Large intestine (tissue), 3 donors: ENCODE measurements at regions not wholly inside any gene's neighbourhood (a gene's known extent, or its start where the extent isn't known, plus 50 kb on each side); places are given as distances from the start of the nearest gene placed in this dataset.

Experiments used
- DNase-seq, 2 donors: peaks; one replicate each; pipeline versions ENCODE4 v3.0.0 to v3.0.0-alpha.2; 2013
- H3K27ac ChIP-seq: one replicate; pipeline ENCODE4 v1.5.1; 2013; ENCODE audit warnings: low read length
- H3K27me3 ChIP-seq: 2 replicates; pipeline ENCODE4 v1.6.1; 2013; ENCODE audit warnings: low read length; ENCODE audit not compliant: control insufficient read depth, insufficient read depth
- H3K36me3 ChIP-seq: 2 replicates; pipeline ENCODE4 v1.6.1; 2013; ENCODE audit warnings: low read length; ENCODE audit not compliant: control insufficient read depth, insufficient read depth
- H3K4me1 ChIP-seq: one replicate; pipeline ENCODE4 v1.6.1; 2013; ENCODE audit warnings: low read length; ENCODE audit not compliant: control insufficient read depth, insufficient read depth
- H3K4me3 ChIP-seq: one replicate; pipeline ENCODE4 v1.5.1; 2013; ENCODE audit warnings: low read length
- H3K9me3 ChIP-seq: one replicate; pipeline ENCODE4 v1.6.1; 2013; ENCODE audit warnings: mild to moderate bottlenecking, low read depth, low read length, moderate library complexity; ENCODE audit not compliant: control insufficient read depth
- WGBS: methylation state at CpG from one replicate; pipeline ENCODE4 v1.1.5; 2013; ENCODE audit warnings: low lambda C conversion rate; ENCODE audit not compliant: insufficient coverage; 5-methylcytosine and 5-hydroxymethylcytosine counted together

- no peaks in the 10 kb centered on the region for H3K36me3 ChIP-seq
- no peak for DNase-seq
- no peaks in the 10 kb centered on the region for H3K4me1 ChIP-seq
- H3K27ac ChIP-seq = no peak overlapping the region
- no peaks in the 10 kb centered on the region for H3K9me3 ChIP-seq
- 70% methylated on average over 6 of the region's 8 CpGs for WGBS
- no peak overlapping the region for H3K4me3 ChIP-seq
- no peaks in the 10 kb centered on the region for H3K27me3 ChIP-seq
Observed at GRCh38 chr15:95394186-95395067, 936.1 kb upstream of the NR2F2 start.

GRCh38 chr15:95400428-95400827 lies 930.1 kb upstream of the NR2F2 start:
- no peaks in the 10 kb centered on the region for H3K27me3 ChIP-seq
- no peaks in the 10 kb centered on the region for H3K9me3 ChIP-seq
- H3K27ac ChIP-seq = no peak overlapping the region
- no peaks in the 10 kb centered on the region for H3K4me1 ChIP-seq
- DNase-seq = no peak
- H3K36me3 ChIP-seq = no peaks in the 10 kb centered on the region
- WGBS = no CpG with 5 or more reads among the region's 1 CpG
- H3K4me3 ChIP-seq = no peak overlapping the region

- no peak overlapping the region for H3K4me3 ChIP-seq
- 80% methylated on average over 1 of the region's 1 CpG for WGBS
- no peak for DNase-seq
- no peaks in the 10 kb centered on the region for H3K4me1 ChIP-seq
- no peak overlapping the region for H3K27ac ChIP-seq
- no peaks in the 10 kb centered on the region for H3K27me3 ChIP-seq
- H3K9me3 ChIP-seq = no peaks in the 10 kb centered on the region
- no peaks in the 10 kb centered on the region for H3K36me3 ChIP-seq
Observed at GRCh38 chr15:95401587-95401986, 928.9 kb upstream of the NR2F2 start.

GRCh38 chr15:95405447-95405846 lies 925.1 kb upstream of the NR2F2 start:
- no peak for DNase-seq
- Histone ChIP-seq H3K4me3 (no peak overlapping the region), H3K27ac (no peak overlapping the region), H3K36me3 (no peaks in the 10 kb centered on the region), H3K4me1 (no peaks in the 10 kb centered on the region), H3K27me3 (no peaks in the 10 kb centered on the region), H3K9me3 (no peaks in the 10 kb centered on the region)
- 100% methylated on average over 1 of the region's 3 CpGs for WGBS

- DNase-seq = no peak
- Histone ChIP-seq H3K36me3 (no peaks in the 10 kb centered on the region), H3K27me3 (no peaks in the 10 kb centered on the region), H3K4me1 (no peaks in the 10 kb centered on the region), H3K4me3 (no peak overlapping the region), H3K27ac (no peak overlapping the region), H3K9me3 (no peaks in the 10 kb centered on the region)
Observed at GRCh38 chr15:95407534-95407933, 923.0 kb upstream of the NR2F2 start.

- no CpG with 5 or more reads among the region's 2 CpGs for WGBS
- H3K27me3 ChIP-seq = no peaks in the 10 kb centered on the region
- H3K27ac ChIP-seq = no peak overlapping the region
- H3K4me1 ChIP-seq = no peaks in the 10 kb centered on the region
- no peaks in the 10 kb centered on the region for H3K9me3 ChIP-seq
- H3K36me3 ChIP-seq = no peaks in the 10 kb centered on the region
- no peak for DNase-seq
- no peak overlapping the region for H3K4me3 ChIP-seq
Observed at GRCh38 chr15:95409211-95409610, 921.3 kb upstream of the NR2F2 start.

GRCh38 chr15:95409626-95410310 lies 920.7 kb upstream of the NR2F2 start:
- no peaks in the 10 kb centered on the region for H3K4me1 ChIP-seq
- no peaks in the 10 kb centered on the region for H3K27me3 ChIP-seq
- WGBS = 60% methylated on average over 1 of the region's 4 CpGs
- no peaks in the 10 kb centered on the region for H3K36me3 ChIP-seq
- H3K27ac ChIP-seq = no peak overlapping the region
- no peak overlapping the region for H3K4me3 ChIP-seq
- no peak for DNase-seq
- no peaks in the 10 kb centered on the region for H3K9me3 ChIP-seq

GRCh38 chr15:95410757-95411156 lies 919.7 kb upstream of the NR2F2 start:
- Histone ChIP-seq H3K9me3 (no peaks in the 10 kb centered on the region), H3K36me3 (no peaks in the 10 kb centered on the region), H3K4me1 (no peaks in the 10 kb centered on the region), H3K27me3 (no peaks in the 10 kb centered on the region), H3K27ac (no peak overlapping the region), H3K4me3 (no peak overlapping the region)
- no peak for DNase-seq
- no CpG with 5 or more reads among the region's 4 CpGs for WGBS

GRCh38 chr15:95416576-95416975 lies 913.9 kb upstream of the NR2F2 start:
- no peak for DNase-seq
- Histone ChIP-seq H3K27ac (no peak overlapping the region), H3K36me3 (no peaks in the 10 kb centered on the region), H3K4me1 (no peaks in the 10 kb centered on the region), H3K27me3 (no peaks in the 10 kb centered on the region), H3K9me3 (no peaks in the 10 kb centered on the region), H3K4me3 (no peak overlapping the region)
- 80% methylated on average over 1 of the region's 3 CpGs for WGBS

GRCh38 chr15:95417761-95418160 lies 912.7 kb upstream of the NR2F2 start:
- Histone ChIP-seq H3K9me3 (no peaks in the 10 kb centered on the region), H3K36me3 (no peaks in the 10 kb centered on the region), H3K27ac (no peak overlapping the region), H3K27me3 (no peaks in the 10 kb centered on the region), H3K4me1 (no peaks in the 10 kb centered on the region), H3K4me3 (no peak overlapping the region)
- WGBS = 100% methylated on average over 2 of the region's 3 CpGs
- DNase-seq = no peak
